ENCODE measurements at regions not wholly inside any gene's neighbourhood (a gene's known extent, or its start where the extent isn't known, plus 50 kb on each side); places are given as distances from the start of the nearest gene placed in this dataset.

GRCh38 chr1:4330805-4331766 is 323.3 kb upstream of the AJAP1 start:
- H3K4me1 ChIP-seq (ENCODE audit: control insufficient read depth, insufficient read depth, low read length), result no peaks in the 10 kb centered on the region
- in situ Hi-C loops (cut with HindIII; ENCODE audit: low pct_unique_long_range_greater_than_20kb, low sequenced_read_pairs) (no loop called here), intact Hi-C loops (cut with micrococcal nuclease; ENCODE audit: unreplicated experiment) (no loop called here)
- H3K27me3 ChIP-seq (ENCODE audit: control insufficient read depth, insufficient read depth, low read length), result no peaks in the 10 kb centered on the region
- no peak for DNase-seq (ENCODE audit: low read depth, low spot score)
- no TSS peak for BruUV-seq (replicated peaks)
- no peaks in the 10 kb centered on the region for H3K36me3 ChIP-seq (ENCODE audit: control insufficient read depth, insufficient read depth, low read length)
- CTCF ChIA-PET, result no interaction called here
- no peaks in the 10 kb centered on the region for H3K9me3 ChIP-seq (ENCODE audit: control insufficient read depth, insufficient read depth, low read depth, low read length)
- no peak overlapping the region for H3K4me3 ChIP-seq (ENCODE audit: low read depth in 2 of 2, low read length in 2 of 2)
- H3K27ac ChIP-seq (ENCODE audit: low read length), result no peak overlapping the region
- TF ChIP-seq SIN3A (IDR thresholded peaks at IDR 0.05; ENCODE audit: borderline replicate concordance, insufficient read depth, low read depth, low read length) (no peak), CTCF (IDR thresholded peaks at IDR 0.05) (no peak), POLR2AphosphoS5 (IDR thresholded peaks at IDR 0.05; ENCODE audit: low read depth, low read length) (no peak), REST (IDR thresholded peaks at IDR 0.05; ENCODE audit: insufficient read depth in 1 of 2, low read depth in 2 of 2, low read length in 1 of 2) (no peak), TCF7L2 (IDR thresholded peaks at IDR 0.05; ENCODE audit: low read depth, low read length) (no peak)
- ATAC-seq, result no peak
- POLR2A ChIA-PET, result no interaction called here

- CTCF ChIA-PET, result no interaction called here
- no TSS peak for BruUV-seq (replicated peaks)
Observed at GRCh38 chr1:4331767-4332163, 322.6 kb upstream of the AJAP1 start.

More at GRCh38 chr1:4331767-4332163, 322.6 kb upstream of the AJAP1 start:
- DNase-seq (ENCODE audit: low read depth, low spot score) (no peak), ATAC-seq (no peak)
- no peaks in the 10 kb centered on the region for H3K36me3 ChIP-seq (ENCODE audit: control insufficient read depth, insufficient read depth, low read length)
- no peak for TF ChIP-seq TCF7L2 (IDR thresholded peaks at IDR 0.05; ENCODE audit: low read depth, low read length)
- TF ChIP-seq POLR2AphosphoS5 (IDR thresholded peaks at IDR 0.05; ENCODE audit: low read depth, low read length), result no peak
- no peak for TF ChIP-seq REST (IDR thresholded peaks at IDR 0.05; ENCODE audit: insufficient read depth in 1 of 2, low read depth in 2 of 2, low read length in 1 of 2)
- TF ChIP-seq CTCF (IDR thresholded peaks at IDR 0.05), result no peak
- TF ChIP-seq SIN3A (IDR thresholded peaks at IDR 0.05; ENCODE audit: borderline replicate concordance, insufficient read depth, low read depth, low read length), result no peak
- POLR2A ChIA-PET, result no interaction called here
- in situ Hi-C loops (cut with HindIII; ENCODE audit: low pct_unique_long_range_greater_than_20kb, low sequenced_read_pairs) (no loop called here), intact Hi-C loops (cut with micrococcal nuclease; ENCODE audit: unreplicated experiment) (no loop called here)
- H3K4me3 ChIP-seq (ENCODE audit: low read depth in 2 of 2, low read length in 2 of 2), result no peak overlapping the region
- H3K27me3 ChIP-seq (ENCODE audit: control insufficient read depth, insufficient read depth, low read length), result no peaks in the 10 kb centered on the region
- no peak overlapping the region for H3K27ac ChIP-seq (ENCODE audit: low read length)
- H3K4me1 ChIP-seq (ENCODE audit: control insufficient read depth, insufficient read depth, low read length), result no peaks in the 10 kb centered on the region
- H3K9me3 ChIP-seq (ENCODE audit: control insufficient read depth, insufficient read depth, low read depth, low read length), result no peaks in the 10 kb centered on the region

Data from Panc1 (cell line).